Cardiac fibroblast (primary cell): ENCODE measurements at regions not wholly inside any gene's neighbourhood (a gene's known extent, or its start where the extent isn't known, plus 50 kb on each side); places are given as distances from the start of the nearest gene placed in this dataset.

Experiments
- DNase-seq, 2 donors: peaks; one replicate each; pipeline versions ENCODE4 v3.0.0 to v3.0.0-alpha.2; 2010; ENCODE audit warnings: low read depth in 2 of 2
- H3K4me3 ChIP-seq, 2 donors: replicated peaks in 1 of 2; 1 replicate in 1 of 2; 2 replicates in 1 of 2; pipeline ENCODE4 v1.5.1; 2011; ENCODE audit warnings: low read depth in 2 of 2, low read length in 2 of 2, mild to moderate bottlenecking in 2 of 2, moderate library complexity in 1 of 2
- CTCF ChIP-seq: IDR thresholded peaks from one replicate; pipeline ENCODE4 v1.5.1; 2011; ENCODE audit warnings: low read depth, mild to moderate bottlenecking, low read length, inconsistent platforms

- TF ChIP-seq CTCF = no peak
- no peak for DNase-seq
- H3K4me3 ChIP-seq = no peak overlapping the region
Measured at GRCh38 chr5:18028036-18028435, 393.8 kb downstream of the TAF11L14 start.

- no peak for TF ChIP-seq CTCF
- DNase-seq = no peak
- H3K4me3 ChIP-seq = no peak overlapping the region
Measured at GRCh38 chr5:18032744-18033143, 398.5 kb downstream of the TAF11L14 start.

- H3K4me3 ChIP-seq = no peak overlapping the region
- DNase-seq = no peak
- no peak for TF ChIP-seq CTCF
Measured at GRCh38 chr5:18036531-18036930, 402.3 kb downstream of the TAF11L14 start.

GRCh38 chr5:18037718-18038117 lies 403.5 kb downstream of the TAF11L14 start:
- no peak overlapping the region for H3K4me3 ChIP-seq
- no peak for TF ChIP-seq CTCF
- no peak for DNase-seq

GRCh38 chr5:18043344-18043743 lies 409.1 kb downstream of the TAF11L14 start:
- DNase-seq = no peak
- no peak for TF ChIP-seq CTCF
- no peak overlapping the region for H3K4me3 ChIP-seq

- no peak for TF ChIP-seq CTCF
- DNase-seq = no peak
- no peak overlapping the region for H3K4me3 ChIP-seq
Measured at GRCh38 chr5:18048449-18048848, 414.2 kb downstream of the TAF11L14 start.

- TF ChIP-seq CTCF = no peak
- no peak overlapping the region for H3K4me3 ChIP-seq
Measured at GRCh38 chr5:18050345-18050744, 416.1 kb downstream of the TAF11L14 start.

More at GRCh38 chr5:18050345-18050744, 416.1 kb downstream of the TAF11L14 start:
- DNase-seq = no peak
